ENCODE measurements at regions not wholly inside any gene's neighbourhood (a gene's known extent, or its start where the extent isn't known, plus 50 kb on each side); places are given as distances from the start of the nearest gene placed in this dataset.
"Not testable (repeated sequence)": the region's sequence is repeated elsewhere in the genome, so short reads cannot be mapped to it uniquely, and the experiment has no call there.

DNA sequence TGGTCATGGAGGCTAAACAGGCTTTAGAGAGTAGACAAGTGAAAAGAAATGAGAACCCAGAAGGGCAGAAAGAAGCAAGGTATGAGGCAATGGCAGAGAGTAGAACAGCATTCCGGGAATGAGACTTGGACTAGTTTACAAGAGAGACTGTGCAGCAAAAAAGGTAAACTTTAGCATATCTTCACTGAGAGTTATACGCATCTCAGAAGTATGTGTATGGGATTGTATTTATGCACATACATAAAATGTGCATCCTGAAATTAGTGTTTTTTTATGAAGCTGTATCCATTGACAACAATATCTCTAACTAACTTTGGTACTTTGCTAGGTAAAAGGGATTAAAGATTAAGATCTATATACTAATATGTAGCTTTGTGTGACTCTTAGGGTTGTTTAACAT is 753.6 kb downstream of the BCKDHB start (continued):
- no peak for TF ChIP-seq ESRRA (IDR thresholded peaks at IDR 0.05; ENCODE audit: borderline replicate concordance, low read length)

DNA sequence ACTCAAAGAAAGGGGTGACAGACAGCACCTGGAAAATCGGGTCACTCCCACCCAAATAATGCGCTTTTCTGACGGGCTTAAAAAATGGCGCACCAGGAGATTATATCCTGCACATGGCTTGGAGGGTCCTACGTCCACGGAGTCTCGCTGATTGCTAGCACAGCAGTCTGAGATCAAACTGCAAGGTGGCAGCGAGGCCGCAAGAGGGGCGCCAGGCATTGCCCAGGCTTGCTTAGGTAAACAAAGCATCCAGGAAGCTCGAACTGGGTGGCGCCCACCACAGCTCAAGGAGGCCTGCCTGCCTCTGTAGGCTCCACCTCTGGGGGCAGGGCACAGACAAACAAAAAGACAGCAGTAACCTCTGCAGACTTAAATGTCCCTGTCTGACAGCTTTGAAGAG is 741.5 kb downstream of the BCKDHB start:
- POLR2A ChIA-PET; H3K4me1 ChIP-seq; CTCF ChIA-PET; H3K9me3 ChIP-seq; ATAC-seq; H3K4me3 ChIP-seq; H3K27ac ChIP-seq; FAIRE-seq; DNase-seq (ENCODE audit: low read depth in 1 of 2, low spot score in 1 of 2); H3K4me2 ChIP-seq: not testable (repeated sequence)
- 28% methylated on average over 4 of the region's 12 CpGs for WGBS (ENCODE audit: missing lambda C conversion rate)

DNA sequence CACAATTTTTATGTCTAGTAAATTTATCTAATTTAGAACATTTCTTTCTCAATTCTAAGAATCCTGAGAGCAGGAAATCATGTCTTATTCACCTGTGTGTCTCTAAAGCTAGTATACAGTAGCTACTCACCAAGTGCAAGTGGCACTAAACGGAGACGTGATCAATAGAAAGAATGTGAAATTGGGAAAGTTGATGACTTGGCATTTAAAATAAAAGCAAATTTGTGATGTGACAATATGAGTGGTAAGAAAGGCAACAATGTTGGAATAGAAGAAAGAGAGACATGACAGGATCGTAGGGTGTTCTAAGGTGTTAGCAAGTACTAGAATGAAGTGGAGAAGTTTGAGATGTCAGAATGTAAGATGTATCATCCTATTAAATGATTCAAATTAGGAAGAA is 725.9 kb downstream of the BCKDHB start:
- WGBS (ENCODE audit: missing lambda C conversion rate): 40% methylated on average over 3 of the region's 3 CpGs
- H3K4me2 ChIP-seq: no peak overlapping the region
- no peak overlapping the region for H3K27ac ChIP-seq
- H3K4me3 ChIP-seq: no peak overlapping the region
- ATAC-seq (no peak), FAIRE-seq (no peak), DNase-seq (ENCODE audit: low read depth in 1 of 2, low spot score in 1 of 2) (no peak)
- no peaks in the 10 kb centered on the region for H3K4me1 ChIP-seq
- CTCF ChIA-PET: no interaction called here
- H3K9me3 ChIP-seq: no peaks in the 10 kb centered on the region
- POLR2A ChIA-PET: no interaction called here
- TF ChIP-seq KDM5A (IDR thresholded peaks at IDR 0.05) (no peak), MAFK (IDR thresholded peaks at IDR 0.05; ENCODE audit: partially characterized antibody) (peak; percentile 67)
- TF ChIP-seq, protein P1, sequence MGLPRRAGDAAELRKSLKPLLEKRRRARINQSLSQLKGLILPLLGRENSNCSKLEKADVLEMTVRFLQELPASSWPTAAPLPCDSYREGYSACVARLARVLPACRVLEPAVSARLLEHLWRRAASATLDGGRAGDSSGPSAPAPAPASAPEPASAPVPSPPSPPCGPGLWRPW (IDR thresholded peaks at IDR 0.05): no peak

DNA sequence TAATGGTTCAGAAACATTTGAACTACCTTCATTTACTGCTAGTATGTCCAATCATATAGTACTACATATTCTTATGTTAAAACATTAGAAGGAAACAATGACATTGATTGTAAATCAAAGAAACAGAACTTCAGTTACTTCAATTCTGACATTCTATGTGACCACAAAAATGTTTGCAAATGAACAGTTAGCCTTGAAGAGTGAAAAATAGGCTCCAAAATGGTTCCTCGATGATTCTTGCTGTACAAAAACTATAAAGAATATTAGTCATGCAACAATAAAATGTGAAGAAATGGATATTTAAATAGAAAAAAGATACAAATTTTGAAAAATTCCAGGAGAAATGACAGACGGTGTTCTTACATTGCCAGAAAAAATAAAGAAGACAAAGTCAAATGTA is 686.9 kb downstream of the BCKDHB start:
- ATAC-seq: no peak

DNA sequence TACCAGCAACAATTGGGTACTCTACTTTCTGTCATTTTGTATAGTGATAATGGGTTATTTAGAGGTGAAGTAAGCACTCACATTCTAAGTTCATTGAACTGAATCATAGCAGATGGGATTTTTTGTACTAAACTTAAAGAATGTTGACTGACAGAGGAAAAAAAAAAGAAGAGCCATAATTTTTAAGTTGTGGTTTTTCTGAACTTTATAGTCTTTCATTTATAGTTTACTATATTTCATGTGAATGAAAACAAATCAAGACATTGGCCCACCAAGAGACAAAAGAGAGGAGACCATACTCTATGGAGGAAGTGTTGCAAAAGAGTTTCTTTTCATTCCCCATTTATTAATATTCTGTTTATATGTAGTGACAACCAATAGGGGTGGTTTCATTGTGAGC is 685.7 kb downstream of the BCKDHB start:
- ChIA-PET CTCF (no interaction called here), POLR2A (no interaction called here)
- FAIRE-seq (no peak), DNase-seq (ENCODE audit: low read depth in 1 of 2, low spot score in 1 of 2) (no peak), ATAC-seq (no peak)
- Histone ChIP-seq H3K4me3 (no peak overlapping the region), H3K4me1 (no peaks in the 10 kb centered on the region), H3K9me3 (no peaks in the 10 kb centered on the region), H3K4me2 (no peak overlapping the region), H3K27ac (no peak overlapping the region)
- TF ChIP-seq ZFP36 (IDR thresholded peaks at IDR 0.05; ENCODE audit: borderline replicate concordance, partially characterized antibody) (no peak), HOXB13 (CRISPR knock-in tag; IDR thresholded peaks at IDR 0.05; ENCODE audit: low read depth) (no peak)

More for the DNA sequence above, 686.9 kb downstream of the BCKDHB start:
- Histone ChIP-seq H3K9me3 (no peaks in the 10 kb centered on the region), H3K4me1 (no peaks in the 10 kb centered on the region), H3K27ac (no peak overlapping the region), H3K4me2 (no peak overlapping the region), H3K4me3 (no peak overlapping the region)
- DNase-seq (ENCODE audit: low read depth in 1 of 2, low spot score in 1 of 2): no peak
- 43% methylated on average over 2 of the region's 2 CpGs for WGBS (ENCODE audit: missing lambda C conversion rate)
- FAIRE-seq: no peak
- ChIA-PET POLR2A (no interaction called here), CTCF (no interaction called here)
- TF ChIP-seq GATA3 (IDR thresholded peaks at IDR 0.05; ENCODE audit: borderline replicate concordance) (no peak), KDM5A (IDR thresholded peaks at IDR 0.05) (no peak), ZSCAN20 (CRISPR knock-in tag; IDR thresholded peaks at IDR 0.05) (no peak), CEBPB (IDR thresholded peaks at IDR 0.05) (no peak), KDM1A (IDR thresholded peaks at IDR 0.05; ENCODE audit: low read depth) (no peak)
- TF ChIP-seq, protein P2, sequence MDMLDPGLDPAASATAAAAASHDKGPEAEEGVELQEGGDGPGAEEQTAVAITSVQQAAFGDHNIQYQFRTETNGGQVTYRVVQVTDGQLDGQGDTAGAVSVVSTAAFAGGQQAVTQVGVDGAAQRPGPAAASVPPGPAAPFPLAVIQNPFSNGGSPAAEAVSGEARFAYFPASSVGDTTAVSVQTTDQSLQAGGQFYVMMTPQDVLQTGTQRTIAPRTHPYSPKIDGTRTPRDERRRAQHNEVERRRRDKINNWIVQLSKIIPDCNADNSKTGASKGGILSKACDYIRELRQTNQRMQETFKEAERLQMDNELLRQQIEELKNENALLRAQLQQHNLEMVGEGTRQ (IDR thresholded peaks at IDR 0.05): no peak

DNA sequence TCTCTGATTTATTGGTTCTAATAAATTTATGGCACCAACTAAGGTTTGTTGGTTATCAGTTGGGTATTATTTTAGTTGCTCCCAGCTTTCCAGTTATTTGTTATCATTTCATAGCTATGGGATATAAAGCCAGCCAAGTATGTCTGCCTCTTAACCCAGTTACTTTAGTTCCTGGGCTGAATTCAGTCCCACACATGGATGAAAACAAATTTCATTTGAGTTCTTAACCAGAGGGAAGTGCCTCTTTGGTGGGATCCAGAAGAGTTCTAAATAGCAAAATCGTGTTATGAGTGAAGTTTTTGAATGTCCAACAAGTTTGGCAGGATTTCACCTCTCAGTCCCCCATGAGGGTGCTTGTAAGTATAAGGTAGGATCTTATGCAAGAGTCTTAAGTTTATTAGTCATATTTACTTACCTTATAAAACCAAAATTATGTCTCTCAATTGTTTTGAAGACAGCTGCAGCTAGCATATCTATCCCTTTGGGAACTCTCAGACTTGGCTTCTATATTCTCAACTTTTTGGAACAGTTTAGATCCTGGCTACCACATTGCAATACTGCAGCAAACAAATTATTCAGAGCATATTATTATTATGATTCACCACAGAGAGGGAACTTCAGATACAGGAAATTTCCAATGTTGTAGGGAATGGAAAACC is 683.6 kb downstream of the BCKDHB start:
- DNase-seq (ENCODE audit: low read depth in 1 of 2, low spot score in 1 of 2) (no peak), ATAC-seq (no peak), FAIRE-seq (no peak)
- Histone ChIP-seq H3K4me3 (no peak overlapping the region), H3K27ac (no peak overlapping the region), H3K4me1 (no peaks in the 10 kb centered on the region), H3K4me2 (no peak overlapping the region), H3K9me3 (no peaks in the 10 kb centered on the region)
- WGBS (ENCODE audit: missing lambda C conversion rate): 0% methylated on average over 1 of the region's 1 CpG
- TF ChIP-seq FOSL2 (IDR thresholded peaks at IDR 0.05): no peak
- TF ChIP-seq FOSL2 (CRISPR knock-in tag; IDR thresholded peaks at IDR 0.05): no peak
- no peak for TF ChIP-seq RNF2 (IDR thresholded peaks at IDR 0.05; ENCODE audit: borderline replicate concordance, low read depth)
- TF ChIP-seq CEBPB (IDR thresholded peaks at IDR 0.05): no peak
- TF ChIP-seq RARB (CRISPR knock-in tag; IDR thresholded peaks at IDR 0.05): no peak
- no peak for TF ChIP-seq MAZ (IDR thresholded peaks at IDR 0.05; ENCODE audit: borderline replicate concordance, low read depth, low read length)
- TF ChIP-seq FOSB (CRISPR knock-in tag; IDR thresholded peaks at IDR 0.05): no peak
- TF ChIP-seq SMC3 (IDR thresholded peaks at IDR 0.05): no peak
- TF ChIP-seq KDM1A (IDR thresholded peaks at IDR 0.05; ENCODE audit: low read depth): no peak
- no peak for TF ChIP-seq NR3C1 (IDR thresholded peaks at IDR 0.05)
- no peak for TF ChIP-seq ZFP36 (IDR thresholded peaks at IDR 0.05; ENCODE audit: borderline replicate concordance, partially characterized antibody)
- TF ChIP-seq, protein P3, sequence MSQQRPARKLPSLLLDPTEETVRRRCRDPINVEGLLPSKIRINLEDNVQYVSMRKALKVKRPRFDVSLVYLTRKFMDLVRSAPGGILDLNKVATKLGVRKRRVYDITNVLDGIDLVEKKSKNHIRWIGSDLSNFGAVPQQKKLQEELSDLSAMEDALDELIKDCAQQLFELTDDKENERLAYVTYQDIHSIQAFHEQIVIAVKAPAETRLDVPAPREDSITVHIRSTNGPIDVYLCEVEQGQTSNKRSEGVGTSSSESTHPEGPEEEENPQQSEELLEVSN (IDR thresholded peaks at IDR 0.05; ENCODE audit: borderline replicate concordance, low read depth): no peak
- no peak for TF ChIP-seq TP53 (CRISPR knock-in tag; IDR thresholded peaks at IDR 0.05)
- TF ChIP-seq CHD4 (IDR thresholded peaks at IDR 0.05; ENCODE audit: borderline replicate concordance): no peak
- no peak for TF ChIP-seq RFX5 (IDR thresholded peaks at IDR 0.05)
- TF ChIP-seq ZNF302 (CRISPR knock-in tag; IDR thresholded peaks at IDR 0.05): no peak
- TF ChIP-seq MAFK (IDR thresholded peaks at IDR 0.05; ENCODE audit: partially characterized antibody): no peak
- no peak for TF ChIP-seq HEYL (CRISPR knock-in tag; IDR thresholded peaks at IDR 0.05)
- no peak for TF ChIP-seq HOXB5 (CRISPR knock-in tag; IDR thresholded peaks at IDR 0.05)
- no peak for TF ChIP-seq ESRRA (IDR thresholded peaks at IDR 0.05; ENCODE audit: borderline replicate concordance, low read length)
- CTCF ChIA-PET: no interaction called here
- POLR2A ChIA-PET: no interaction called here
